ENCODE measurements at regions not wholly inside any gene's neighbourhood (a gene's known extent, or its start where the extent isn't known, plus 50 kb on each side); places are given as distances from the start of the nearest gene placed in this dataset.
A peak's percentile ranks its signal among the peaks of the same experiment; 100 is the strongest.

- peak in 1 of 6 experiments; percentile 11 for TF ChIP-seq CTCF (IDR thresholded peaks at IDR 0.05)
- TF ChIP-seq POLR2A (IDR thresholded peaks at IDR 0.05): no peak
- TF ChIP-seq EP300 (IDR thresholded peaks at IDR 0.05): no peak
Measured at GRCh38 chr9:89786655-89787054, 181.8 kb downstream of the GADD45G start.

All from upper lobe of left lung (tissue), 4 donors.